GM12873 (cell line): ENCODE measurements at regions not wholly inside any gene's neighbourhood (a gene's known extent, or its start where the extent isn't known, plus 50 kb on each side); places are given as distances from the start of the nearest gene placed in this dataset.

Experiments
- TF ChIP-seq, protein P1 (sequence below): IDR thresholded peaks from 2 replicates; pipeline ENCODE4 v1.5.1; 2012; ENCODE audit warnings: low read depth, mild to moderate bottlenecking, moderate library complexity, low read length, control low read depth; ENCODE audit not compliant: insufficient read depth; ENCODE audit errors: missing control alignments

DNA sequence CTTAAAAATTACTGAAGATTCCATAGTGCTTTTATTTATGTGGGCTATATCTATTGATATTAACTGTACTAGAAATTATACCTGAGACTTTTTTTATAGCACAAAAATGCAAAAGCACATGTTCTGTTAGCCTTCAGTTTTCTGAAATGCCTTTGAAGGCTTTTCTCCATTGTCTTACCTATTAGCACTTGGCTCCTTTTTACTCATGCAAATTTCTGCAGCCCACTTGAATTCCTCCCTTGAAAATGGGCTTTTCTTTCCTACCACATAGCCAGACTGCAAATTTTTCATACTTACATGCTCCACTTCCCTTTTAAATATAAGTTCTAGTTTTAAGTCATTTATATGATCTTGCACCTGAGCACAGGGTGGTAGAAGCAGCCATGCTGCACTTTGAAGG, 453.0 kb upstream of the TRIB2 start:
- TF ChIP-seq, protein P1, sequence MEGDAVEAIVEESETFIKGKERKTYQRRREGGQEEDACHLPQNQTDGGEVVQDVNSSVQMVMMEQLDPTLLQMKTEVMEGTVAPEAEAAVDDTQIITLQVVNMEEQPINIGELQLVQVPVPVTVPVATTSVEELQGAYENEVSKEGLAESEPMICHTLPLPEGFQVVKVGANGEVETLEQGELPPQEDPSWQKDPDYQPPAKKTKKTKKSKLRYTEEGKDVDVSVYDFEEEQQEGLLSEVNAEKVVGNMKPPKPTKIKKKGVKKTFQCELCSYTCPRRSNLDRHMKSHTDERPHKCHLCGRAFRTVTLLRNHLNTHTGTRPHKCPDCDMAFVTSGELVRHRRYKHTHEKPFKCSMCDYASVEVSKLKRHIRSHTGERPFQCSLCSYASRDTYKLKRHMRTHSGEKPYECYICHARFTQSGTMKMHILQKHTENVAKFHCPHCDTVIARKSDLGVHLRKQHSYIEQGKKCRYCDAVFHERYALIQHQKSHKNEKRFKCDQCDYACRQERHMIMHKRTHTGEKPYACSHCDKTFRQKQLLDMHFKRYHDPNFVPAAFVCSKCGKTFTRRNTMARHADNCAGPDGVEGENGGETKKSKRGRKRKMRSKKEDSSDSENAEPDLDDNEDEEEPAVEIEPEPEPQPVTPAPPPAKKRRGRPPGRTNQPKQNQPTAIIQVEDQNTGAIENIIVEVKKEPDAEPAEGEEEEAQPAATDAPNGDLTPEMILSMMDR = no peak

DNA sequence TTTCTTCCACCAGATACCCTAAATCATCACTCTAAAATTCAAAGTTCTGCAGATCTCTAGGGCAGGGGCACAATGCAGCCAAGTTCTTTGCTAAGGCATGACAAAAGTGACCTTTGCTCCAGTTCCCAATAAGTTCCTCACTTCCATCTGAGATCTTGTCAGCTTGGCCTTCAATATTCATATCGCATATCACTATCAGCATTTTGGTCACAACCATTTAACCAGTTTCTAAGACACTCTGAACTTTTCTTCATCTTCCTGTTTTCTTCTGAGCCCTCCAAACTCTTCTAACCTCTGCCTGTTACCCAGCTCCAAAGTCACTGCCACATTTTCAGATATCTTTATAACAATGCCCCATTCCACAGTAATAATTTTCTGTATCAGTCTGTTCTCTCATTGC, 452.6 kb upstream of the TRIB2 start:
- TF ChIP-seq, protein P1 = no peak

DNA sequence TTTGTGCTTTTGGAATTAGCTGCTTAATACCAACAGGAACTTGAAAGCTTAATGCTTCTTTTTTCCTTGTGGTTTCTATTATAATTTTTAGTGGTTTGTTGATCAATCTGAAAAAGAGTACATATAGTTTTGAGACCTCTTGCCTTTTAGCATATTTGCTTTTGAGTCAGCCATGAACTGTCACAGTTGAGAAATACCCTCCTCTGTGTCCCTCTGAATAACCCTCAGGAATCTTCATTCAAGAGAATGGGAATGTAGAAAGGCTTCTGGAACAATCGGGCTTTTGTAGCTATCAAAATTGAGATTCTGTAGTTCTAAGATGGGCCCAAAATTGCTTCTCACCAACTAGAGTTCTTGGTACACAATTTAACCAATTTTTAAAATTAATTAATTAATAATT, 451.1 kb upstream of the TRIB2 start:
- TF ChIP-seq, protein P1 = no peak

DNA sequence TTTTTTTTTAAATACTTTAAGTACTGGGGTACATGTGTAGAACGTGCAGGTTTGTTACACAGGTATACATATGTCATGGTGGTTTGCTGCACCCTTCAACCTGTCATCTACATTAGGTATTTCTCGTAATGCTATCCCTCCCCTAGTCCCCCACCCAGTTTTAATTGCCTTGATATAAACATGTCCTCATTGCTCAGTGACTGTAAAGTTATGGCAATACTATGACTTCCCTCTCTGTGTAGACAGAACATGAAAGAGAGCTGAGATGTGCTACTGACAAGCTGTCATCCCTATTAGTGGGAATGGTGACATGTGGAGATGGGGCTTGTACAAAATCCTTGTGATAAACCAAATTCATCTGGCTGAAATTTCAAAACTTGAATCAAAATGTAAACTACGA, 449.7 kb upstream of the TRIB2 start:
- TF ChIP-seq, protein P1 = no peak

DNA sequence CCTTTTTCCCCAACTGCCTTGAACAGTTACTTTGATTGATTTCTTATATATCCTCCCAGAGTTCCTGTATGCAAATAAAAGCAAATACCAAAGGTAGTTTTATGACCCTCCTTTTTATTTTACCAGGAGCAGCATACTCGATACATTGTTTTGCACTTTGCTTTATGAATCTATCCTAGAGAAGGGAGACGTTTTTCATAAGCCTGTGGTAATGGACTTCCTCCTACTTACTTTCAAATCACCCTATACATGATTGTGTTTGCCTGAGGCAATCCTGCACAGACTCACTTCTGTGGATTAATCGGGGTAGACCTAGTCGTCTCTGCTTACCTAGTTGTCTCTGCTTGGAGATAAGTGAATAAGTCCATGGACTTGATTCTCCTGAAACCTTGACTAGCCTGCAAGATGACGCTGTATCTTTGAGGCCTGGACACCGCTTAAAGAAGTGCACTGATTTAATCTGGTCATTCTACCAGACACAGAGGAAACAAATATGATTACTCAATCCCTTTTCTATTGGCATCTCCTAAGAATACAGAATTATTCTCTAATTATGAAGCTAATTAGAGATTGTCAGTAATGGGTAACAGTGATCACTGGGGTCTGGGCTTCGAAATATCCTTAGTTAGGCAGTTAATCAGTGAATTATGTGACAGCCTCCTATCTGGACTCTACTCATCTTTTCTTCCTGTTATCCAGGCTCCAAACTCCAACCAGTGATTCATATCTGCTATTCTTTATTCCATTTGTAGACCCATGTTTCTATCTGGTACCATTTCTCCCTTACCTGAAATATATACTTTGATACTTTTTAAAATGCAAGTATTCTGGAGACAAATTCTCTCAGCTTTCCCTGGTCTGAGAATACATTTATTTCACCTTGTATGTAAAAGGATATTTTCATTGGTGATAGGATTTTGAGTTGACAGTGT, 447.4 kb upstream of the TRIB2 start:
- TF ChIP-seq, protein P1 = no peak

DNA sequence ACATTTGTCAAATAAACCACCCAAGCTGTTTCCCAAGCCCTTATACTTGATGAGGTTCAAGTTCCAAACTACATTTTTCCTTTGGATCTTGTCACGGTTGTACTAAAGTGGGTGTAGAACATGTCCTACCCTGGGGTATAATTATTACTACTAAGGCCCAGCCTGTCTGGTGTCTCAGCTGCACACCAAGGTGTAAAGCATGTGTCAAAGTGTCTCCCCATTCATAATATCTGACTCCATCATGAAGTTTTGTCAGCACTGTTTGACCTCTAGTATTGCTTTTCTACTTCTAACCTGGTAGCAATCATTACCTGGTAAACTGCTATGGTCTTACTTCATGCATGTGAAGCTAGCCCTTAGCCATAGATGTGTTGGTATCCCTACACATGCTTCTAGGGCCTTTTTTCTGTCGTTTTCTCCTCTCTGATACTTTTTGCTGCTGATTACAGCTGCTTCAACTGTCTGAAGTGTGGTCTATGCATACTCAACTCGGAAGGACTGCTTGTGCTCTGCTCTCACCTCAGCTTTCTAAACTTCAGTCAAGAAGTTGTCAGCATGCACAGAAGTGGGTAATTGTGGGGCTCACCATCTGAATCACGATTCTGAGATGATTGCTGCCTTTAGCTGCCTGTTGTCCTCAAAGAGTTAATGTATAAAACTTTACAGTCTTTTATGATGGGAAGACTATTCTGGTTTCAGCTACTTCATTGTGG, 445.7 kb upstream of the TRIB2 start:
- TF ChIP-seq, protein P1 = no peak

DNA sequence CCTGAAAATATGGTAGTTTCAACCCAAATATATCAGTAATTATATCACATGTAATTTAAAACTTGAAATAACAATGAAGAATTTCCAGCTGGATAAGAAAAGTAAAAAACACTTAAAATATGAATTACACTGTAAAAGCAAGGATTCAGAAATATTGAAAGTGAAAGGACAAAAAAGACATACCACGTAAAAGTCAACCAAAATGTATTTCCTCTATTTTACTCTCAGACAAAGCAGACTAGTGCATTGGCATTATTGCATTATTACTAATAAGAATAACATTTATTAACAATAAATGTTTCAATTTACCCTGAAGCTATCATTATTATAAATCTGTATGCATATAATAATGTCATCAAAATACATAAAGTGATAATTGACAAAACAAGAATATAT, 445.1 kb upstream of the TRIB2 start:
- TF ChIP-seq, protein P1 = no peak
